HG03108 (cell line): ENCODE measurements at regions not wholly inside any gene's neighbourhood (a gene's known extent, or its start where the extent isn't known, plus 50 kb on each side); places are given as distances from the start of the nearest gene placed in this dataset.

Experiments used
- ATAC-seq: cut with Tn5 transposase; IDR thresholded peaks from one replicate; pipeline ENCODE4 v1.9.1; 2021; ENCODE audit warnings: moderate library complexity; ENCODE audit not compliant: unreplicated experiment

DNA sequence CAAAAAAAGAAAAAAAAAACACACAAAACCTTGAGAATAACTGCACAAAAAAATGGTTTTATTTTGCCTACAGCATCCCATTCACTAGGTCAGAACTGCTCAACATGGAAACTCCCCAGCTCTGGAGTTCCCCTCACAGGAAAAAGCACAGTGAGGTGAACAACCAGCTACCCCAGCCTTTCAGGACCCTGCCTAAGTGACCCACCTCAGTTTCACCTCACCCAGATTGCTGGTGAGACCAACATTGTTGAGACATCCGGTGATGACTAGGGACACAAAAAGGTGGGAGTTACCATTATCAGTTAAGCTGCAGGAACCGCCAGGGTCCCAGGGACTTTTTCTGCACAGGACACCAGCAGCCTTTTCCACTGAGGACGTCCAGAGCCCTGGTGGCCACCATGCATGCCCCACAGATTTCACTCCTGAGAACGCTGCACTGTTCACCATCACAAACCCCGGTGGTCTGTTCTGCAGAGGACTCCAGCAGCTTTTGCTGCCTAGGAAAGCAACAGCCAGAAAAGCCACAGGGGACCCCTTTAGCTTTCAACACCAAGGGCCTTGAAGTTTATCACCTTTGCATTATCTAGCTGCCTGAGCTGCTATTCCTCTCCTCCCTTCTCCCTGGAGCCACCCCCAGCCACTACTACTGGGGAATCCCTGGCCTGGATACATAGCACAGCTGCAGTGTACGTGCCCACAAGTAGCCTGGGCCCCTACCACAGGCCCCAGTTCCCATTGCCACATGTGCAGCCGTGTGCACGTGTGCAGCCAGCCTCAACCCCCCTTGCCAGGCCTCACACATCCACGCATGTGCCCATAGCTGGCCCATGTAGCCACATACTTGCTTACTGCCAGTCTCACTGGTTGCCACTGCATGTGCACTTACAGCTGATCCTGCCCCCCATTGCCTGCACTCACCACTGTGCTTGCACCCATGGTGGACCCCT is 62.5 kb upstream of the FAR2 start:
- ATAC-seq, result no peak

DNA sequence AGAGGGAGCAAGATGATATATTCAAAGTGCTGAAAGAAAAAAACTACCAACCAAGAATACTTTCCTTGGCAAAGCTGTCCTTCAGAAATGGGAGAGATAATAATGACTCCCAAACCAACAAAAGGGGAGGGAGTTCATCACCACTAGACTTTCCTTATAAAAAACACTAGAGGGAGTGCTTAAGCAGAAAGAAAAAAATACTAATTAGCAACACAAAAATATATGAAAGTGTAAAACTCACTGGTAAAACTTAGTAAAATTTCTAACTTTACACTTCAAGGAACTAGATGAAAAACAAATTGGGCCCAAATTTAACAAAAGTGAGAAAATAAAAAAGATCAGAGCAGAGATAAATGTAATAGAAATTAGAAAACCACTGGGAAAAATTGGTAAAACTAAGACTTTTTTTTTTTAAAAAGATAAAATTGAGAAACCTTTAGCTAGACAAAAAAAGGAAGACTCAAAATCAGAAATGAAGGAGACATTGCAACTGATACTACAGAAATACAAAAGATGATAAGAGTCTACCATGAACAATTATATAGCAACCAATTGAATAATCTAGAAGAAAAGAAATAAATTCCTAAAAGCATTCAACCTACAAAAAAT is 60.4 kb upstream of the FAR2 start:
- ATAC-seq, result no peak
